PC-9 (cell line): ENCODE measurements at regions not wholly inside any gene's neighbourhood (a gene's known extent, or its start where the extent isn't known, plus 50 kb on each side); places are given as distances from the start of the nearest gene placed in this dataset.
"Not testable (repeated sequence)": the region's sequence is repeated elsewhere in the genome, so short reads cannot be mapped to it uniquely, and the experiment has no call there.

Experiments
- BruUV-seq: library from RNA; stranded (reverse); fragments of 400-500 nt; replicated peaks from 2 replicates; lab custom pipeline; 2021; lab: Mats Ljungman, UMichigan
- CTCF ChIA-PET: fragments of 300-600 bp; sonication (Branson Sonifier 250); formaldehyde crosslinking; loops from one replicate; lab custom pipeline; 2022; ENCODE audit warnings: antibody characterized with exemption; lab: Charles Lee
- POLR2A ChIA-PET: fragments of 300-600 bp; sonication (Branson Sonifier 250); formaldehyde crosslinking; loops from one replicate; lab custom pipeline; 2022; ENCODE audit warnings: antibody characterized with exemption; ENCODE audit not compliant: unreplicated experiment; lab: Charles Lee
- DNase-seq, 2 experiments: peaks; one replicate each; pipeline versions ENCODE4 v3.0.0 to v3.0.0-alpha.2; 2015 to 2022; ENCODE audit warnings: mixed read lengths in 1 of 2
- H2AFZ ChIP-seq: fragments of 200-600 bp; sonication (generic); 2 replicates; pipeline ENCODE4 v1.8.1; 2017; ENCODE audit warnings: antibody characterized with exemption
- H3F3A ChIP-seq: fragments of 200-600 bp; sonication (generic); 2 replicates; pipeline ENCODE4 v1.8.1; 2017; ENCODE audit warnings: antibody characterized with exemption, mild to moderate bottlenecking, low read depth; ENCODE audit not compliant: insufficient read depth
- H3K27ac ChIP-seq: fragments of 200-600 bp; sonication (generic); 2 replicates; pipeline ENCODE4 v1.6.1; 2016; ENCODE audit warnings: mixed run types
- H3K27me3 ChIP-seq: fragments of 200-600 bp; sonication (generic); 2 replicates; pipeline ENCODE4 v1.6.1; 2016; ENCODE audit warnings: low read depth, mixed run types; ENCODE audit not compliant: insufficient read depth
- H3K36me3 ChIP-seq: fragments of 200-600 bp; sonication (generic); 2 replicates; pipeline ENCODE4 v1.6.1; 2016; ENCODE audit warnings: low read depth, mixed run types
- H3K4me1 ChIP-seq: fragments of 200-600 bp; sonication (generic); replicated peaks from 2 replicates; pipeline ENCODE4 v1.6.1; 2016; ENCODE audit warnings: mixed run types; ENCODE audit not compliant: insufficient read depth
- H3K4me2 ChIP-seq: fragments of 200-600 bp; sonication (generic); 2 replicates; pipeline ENCODE4 v1.6.1; 2017; ENCODE audit warnings: mixed run types
- H3K4me3 ChIP-seq: fragments of 200-600 bp; sonication (generic); 2 replicates; pipeline ENCODE4 v1.6.1; 2016; ENCODE audit warnings: mixed run types
- H3K79me2 ChIP-seq: fragments of 200-600 bp; sonication (generic); 2 replicates; pipeline ENCODE4 v1.6.1; 2017; ENCODE audit warnings: low read depth, mixed run types
- H3K9me2 ChIP-seq: fragments of 200-600 bp; sonication (generic); 2 replicates; pipeline ENCODE4 v1.8.1; 2017; ENCODE audit warnings: mild to moderate bottlenecking; ENCODE audit not compliant: insufficient read depth
- H3K9me3 ChIP-seq: fragments of 200-600 bp; sonication (generic); 2 replicates; pipeline ENCODE4 v1.8.1; 2016; ENCODE audit warnings: low read depth; ENCODE audit not compliant: insufficient read depth
- H4K20me1 ChIP-seq: fragments of 200-600 bp; sonication (generic); 2 replicates; pipeline ENCODE4 v1.8.1; 2017; ENCODE audit not compliant: insufficient read depth
- EZH2 ChIP-seq: fragments of 200-600 bp; sonication (generic); IDR thresholded peaks from 2 replicates; pipeline ENCODE4 v1.8.0; 2017; ENCODE audit warnings: antibody characterized with exemption, low read depth
- intact Hi-C: fragments of 100-400 bp; cut with micrococcal nuclease; formaldehyde crosslinking; loops from one replicate; pipeline ENCODE4 v1.10.0; 2022; ENCODE audit not compliant: unreplicated experiment
- TF ChIP-seq, protein P1 (sequence below): fragments of 200-600 bp; sonication (generic); conservative IDR thresholded peaks from 2 replicates; pipeline ENCODE4 v1.6.1; 2017; ENCODE audit warnings: mixed run types, antibody characterized with exemption, mild to moderate bottlenecking, moderate library complexity

DNA sequence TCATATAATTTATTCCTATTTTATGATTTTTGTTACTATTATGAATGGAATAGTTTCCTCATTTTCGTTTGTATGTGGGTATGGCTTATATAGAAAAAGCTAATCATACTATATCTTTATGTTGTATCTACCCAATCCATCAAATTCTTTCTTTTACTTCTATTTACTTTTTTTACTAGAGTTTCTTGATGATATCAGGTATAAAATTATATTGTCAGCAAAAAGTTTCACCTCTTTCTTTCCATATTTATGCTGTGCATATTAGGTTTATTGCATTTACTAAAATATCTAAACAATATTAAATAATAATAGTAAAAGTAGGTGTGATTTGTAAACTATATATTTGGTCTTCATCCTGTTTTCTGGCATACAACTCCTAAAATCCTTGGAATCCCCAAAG lies 146.7 kb upstream of the PLXNC1 start:
- Histone ChIP-seq H3K4me1 (no peaks in the 10 kb centered on the region), H3K27ac (no peak overlapping the region), H3K79me2 (no peaks in the 10 kb centered on the region), H3K36me3 (no peaks in the 10 kb centered on the region), H3F3A (no peaks in the 10 kb centered on the region), H4K20me1 (no peaks in the 10 kb centered on the region), H2AFZ (no peak overlapping the region), H3K4me3 (no peak overlapping the region), H3K27me3 (no peaks in the 10 kb centered on the region), H3K9me2 (no peaks in the 10 kb centered on the region), H3K9me3 (no peaks in the 10 kb centered on the region), H3K4me2 (no peak overlapping the region)
- CTCF ChIA-PET, result no interaction called here
- TF ChIP-seq EZH2, result no peak
- TF ChIP-seq, protein P1, sequence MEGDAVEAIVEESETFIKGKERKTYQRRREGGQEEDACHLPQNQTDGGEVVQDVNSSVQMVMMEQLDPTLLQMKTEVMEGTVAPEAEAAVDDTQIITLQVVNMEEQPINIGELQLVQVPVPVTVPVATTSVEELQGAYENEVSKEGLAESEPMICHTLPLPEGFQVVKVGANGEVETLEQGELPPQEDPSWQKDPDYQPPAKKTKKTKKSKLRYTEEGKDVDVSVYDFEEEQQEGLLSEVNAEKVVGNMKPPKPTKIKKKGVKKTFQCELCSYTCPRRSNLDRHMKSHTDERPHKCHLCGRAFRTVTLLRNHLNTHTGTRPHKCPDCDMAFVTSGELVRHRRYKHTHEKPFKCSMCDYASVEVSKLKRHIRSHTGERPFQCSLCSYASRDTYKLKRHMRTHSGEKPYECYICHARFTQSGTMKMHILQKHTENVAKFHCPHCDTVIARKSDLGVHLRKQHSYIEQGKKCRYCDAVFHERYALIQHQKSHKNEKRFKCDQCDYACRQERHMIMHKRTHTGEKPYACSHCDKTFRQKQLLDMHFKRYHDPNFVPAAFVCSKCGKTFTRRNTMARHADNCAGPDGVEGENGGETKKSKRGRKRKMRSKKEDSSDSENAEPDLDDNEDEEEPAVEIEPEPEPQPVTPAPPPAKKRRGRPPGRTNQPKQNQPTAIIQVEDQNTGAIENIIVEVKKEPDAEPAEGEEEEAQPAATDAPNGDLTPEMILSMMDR, result no peak
- BruUV-seq, result no TSS peak
- no peak for DNase-seq
- POLR2A ChIA-PET, result no interaction called here
- intact Hi-C loops, result no loop called here

DNA sequence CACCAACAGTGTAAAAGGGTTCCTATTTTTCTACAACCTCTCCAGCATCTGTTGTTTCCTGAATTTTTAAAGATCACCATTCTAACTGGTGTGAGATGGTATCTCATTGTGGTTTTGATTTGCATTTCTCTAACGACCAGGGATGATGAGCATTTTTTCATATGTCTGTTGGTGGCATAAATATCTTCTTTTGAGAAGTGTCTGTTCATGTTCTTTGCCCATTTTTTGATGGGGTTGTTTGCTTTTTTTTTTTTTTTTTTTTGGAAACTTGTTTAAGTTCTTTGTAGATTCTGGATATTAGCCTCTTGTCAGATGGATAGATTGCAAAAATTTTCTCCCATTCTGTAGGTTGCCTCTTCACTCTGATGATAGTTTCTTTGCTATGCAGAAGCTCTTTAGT lies 145.5 kb upstream of the PLXNC1 start:
- H2AFZ ChIP-seq, H3K4me2 ChIP-seq, H3K36me3 ChIP-seq, H3K27me3 ChIP-seq, H4K20me1 ChIP-seq, intact Hi-C loops, H3K4me1 ChIP-seq, DNase-seq, H3K79me2 ChIP-seq, H3K9me2 ChIP-seq, H3K9me3 ChIP-seq, H3F3A ChIP-seq, CTCF ChIA-PET, H3K27ac ChIP-seq, POLR2A ChIA-PET, BruUV-seq, H3K4me3 ChIP-seq: not testable (repeated sequence)

DNA sequence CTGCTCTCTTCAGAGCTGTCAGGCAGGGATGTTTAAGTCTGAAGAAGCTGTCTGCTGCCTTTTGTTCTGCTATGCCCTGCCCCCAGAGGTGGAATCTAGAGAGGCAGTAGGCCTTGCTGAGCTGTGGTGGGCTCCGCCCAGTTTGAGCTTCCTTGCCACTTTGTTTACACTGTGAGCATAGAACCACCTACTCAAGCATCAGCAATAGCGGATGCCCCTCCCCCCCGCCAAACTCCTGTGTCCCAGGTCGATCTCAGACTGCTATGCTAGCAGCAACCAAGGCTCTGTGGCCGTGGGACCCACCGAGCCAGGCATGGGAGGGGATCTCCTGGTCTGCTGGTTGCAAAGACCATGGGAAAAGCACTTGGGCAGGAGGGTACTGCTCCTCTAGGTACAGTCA lies 140.5 kb upstream of the PLXNC1 start:
- CTCF ChIA-PET, H3K27me3 ChIP-seq, BruUV-seq, H3K9me2 ChIP-seq, intact Hi-C loops, H2AFZ ChIP-seq, DNase-seq, H4K20me1 ChIP-seq, POLR2A ChIA-PET, H3K9me3 ChIP-seq, H3K4me3 ChIP-seq, H3K4me1 ChIP-seq, H3K79me2 ChIP-seq, H3K4me2 ChIP-seq, H3F3A ChIP-seq, H3K36me3 ChIP-seq, H3K27ac ChIP-seq: not testable (repeated sequence)

DNA sequence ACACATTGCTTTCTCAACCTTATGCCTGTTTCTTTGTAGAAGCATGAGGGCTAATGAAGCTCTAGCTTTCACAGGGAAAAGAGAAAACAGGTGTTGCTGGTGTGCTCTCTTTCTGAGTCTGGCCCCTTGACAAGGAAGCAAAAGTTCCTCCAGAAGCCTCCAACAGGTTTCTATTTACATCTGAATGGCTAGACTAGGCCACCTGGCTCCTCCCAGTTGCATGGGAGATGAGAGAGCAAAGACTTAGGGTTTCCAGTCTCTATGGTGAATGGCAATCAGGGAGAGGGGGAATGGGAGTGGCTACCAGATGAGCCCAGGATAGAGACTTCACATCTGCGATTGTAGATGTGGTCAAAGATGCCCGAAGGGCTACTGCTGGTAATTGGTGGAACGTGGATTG lies 138.1 kb upstream of the PLXNC1 start:
- intact Hi-C loops, result no loop called here
- H3K9me3 ChIP-seq, result no peaks in the 10 kb centered on the region
- DNase-seq, result no peak
- no peaks in the 10 kb centered on the region for H4K20me1 ChIP-seq
- POLR2A ChIA-PET, result no interaction called here
- no peak overlapping the region for H3K27ac ChIP-seq
- no peaks in the 10 kb centered on the region for H3K36me3 ChIP-seq
- no peak overlapping the region for H2AFZ ChIP-seq
- no peaks in the 10 kb centered on the region for H3K4me1 ChIP-seq
- CTCF ChIA-PET, result no interaction called here
- H3K4me2 ChIP-seq, result no peak overlapping the region
- no peaks in the 10 kb centered on the region for H3F3A ChIP-seq
- no peak overlapping the region for H3K4me3 ChIP-seq
- BruUV-seq, result no TSS peak
- TF ChIP-seq, protein P1, result no peak
- TF ChIP-seq EZH2, result no peak
- H3K27me3 ChIP-seq, result no peaks in the 10 kb centered on the region
- H3K79me2 ChIP-seq, result no peaks in the 10 kb centered on the region
- H3K9me2 ChIP-seq, result no peaks in the 10 kb centered on the region
